Ammon's horn (tissue), 1 donor: ENCODE measurements at regions not wholly inside any gene's neighbourhood (a gene's known extent, or its start where the extent isn't known, plus 50 kb on each side); places are given as distances from the start of the nearest gene placed in this dataset.
"Not testable (repeated sequence)": the region's sequence is repeated elsewhere in the genome, so short reads cannot be mapped to it uniquely, and the experiment has no call there.

ENCODE experiments used
- DNase-seq: peaks from one replicate; pipeline ENCODE4 v3.0.0-alpha.2; 2016; ENCODE audit warnings: low spot score

DNA sequence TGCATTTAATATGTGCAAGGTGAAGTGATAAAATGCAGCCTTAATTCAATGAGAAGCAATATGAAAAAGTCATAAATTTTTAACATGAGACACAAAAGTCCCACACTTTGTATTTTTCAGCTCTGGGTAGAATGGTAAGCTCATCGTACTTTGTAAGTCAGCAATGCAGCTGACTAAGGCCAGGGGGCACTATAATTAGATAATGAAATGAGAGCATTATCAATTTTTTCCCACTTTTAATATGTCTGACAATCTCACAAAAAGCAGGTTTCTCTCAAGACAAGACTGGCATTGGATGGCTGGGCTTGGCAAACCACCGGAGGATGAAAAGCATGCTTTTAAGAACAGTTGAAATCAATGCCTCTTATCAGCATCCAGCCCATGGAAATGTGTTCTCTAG lies 162.8 kb downstream of the FAM174A start:
- no peak for DNase-seq

DNA sequence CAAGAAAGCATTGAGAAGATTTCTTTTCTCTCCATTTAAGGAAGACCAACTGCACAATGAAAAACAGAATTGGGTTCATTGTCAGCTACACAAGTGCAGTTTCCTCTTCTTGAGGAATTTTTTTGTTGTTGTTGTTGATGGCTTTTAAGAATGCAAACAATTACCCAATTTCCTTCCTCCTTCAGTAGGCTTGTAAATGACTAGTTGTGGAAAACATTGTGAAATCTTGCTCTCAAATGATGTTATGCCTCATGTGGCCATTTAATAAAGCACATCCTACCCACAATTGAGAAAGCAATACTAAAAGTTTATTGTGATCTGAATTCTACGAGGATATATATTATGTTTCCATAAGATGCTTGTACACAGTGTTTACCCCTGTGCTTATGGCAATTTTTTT lies 171.6 kb downstream of the FAM174A start:
- no peak for DNase-seq

- no peak for DNase-seq
Observed at GRCh38 chr5:100708645-100709171, 173.5 kb downstream of the FAM174A start.

DNA sequence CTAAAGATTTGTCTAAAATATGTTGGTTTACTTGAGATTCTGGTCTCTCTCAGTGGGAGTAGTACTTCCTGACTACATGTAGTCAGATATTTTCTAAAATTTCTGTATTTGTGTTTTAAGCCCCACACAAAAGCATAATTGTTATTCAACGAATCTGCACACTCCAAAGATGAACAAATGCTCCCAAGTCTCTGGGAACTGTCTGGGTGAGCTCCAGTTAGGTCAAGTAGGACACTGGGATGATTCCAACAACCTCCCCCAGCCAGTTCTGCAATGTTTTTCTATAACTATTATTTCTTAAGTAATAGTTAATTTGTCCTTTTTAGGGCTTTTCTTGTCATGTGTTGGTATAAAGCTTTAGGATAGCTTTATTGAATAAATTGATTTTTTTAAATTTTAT lies 174.6 kb downstream of the FAM174A start:
- no peak for DNase-seq

GRCh38 chr5:100714780-100715179 lies 179.6 kb downstream of the FAM174A start:
- not testable (repeated sequence) for DNase-seq

- DNase-seq, result no peak
Observed at GRCh38 chr5:100722657-100723056, 180.4 kb downstream of the ST8SIA4 start.

- DNase-seq, result no peak
Observed at GRCh38 chr5:100723229-100723628, 179.9 kb downstream of the ST8SIA4 start.

GRCh38 chr5:100726116-100726515 lies 177.0 kb downstream of the ST8SIA4 start:
- no peak for DNase-seq

- no peak for DNase-seq
Observed at GRCh38 chr5:100731768-100732167, 171.3 kb downstream of the ST8SIA4 start.

DNA sequence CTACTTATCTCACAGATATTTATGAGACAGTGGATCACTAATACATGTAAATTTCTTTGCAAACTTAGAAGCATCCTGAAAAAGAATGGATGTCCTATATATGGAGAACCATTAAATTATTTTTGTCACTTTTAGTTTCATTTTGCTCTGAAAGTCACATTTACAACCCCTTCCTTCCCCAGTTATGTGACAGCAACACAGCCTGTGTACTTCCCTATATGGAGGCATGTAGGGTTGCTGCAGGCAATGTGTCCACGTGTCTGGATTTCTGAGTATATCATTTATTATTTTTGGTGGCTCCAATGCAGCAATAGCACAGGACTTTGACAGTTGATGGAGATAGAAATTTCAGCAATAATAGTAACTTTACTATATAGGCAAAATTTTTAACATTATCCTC lies 156.4 kb downstream of the ST8SIA4 start:
- DNase-seq, result peak; percentile 11

DNA sequence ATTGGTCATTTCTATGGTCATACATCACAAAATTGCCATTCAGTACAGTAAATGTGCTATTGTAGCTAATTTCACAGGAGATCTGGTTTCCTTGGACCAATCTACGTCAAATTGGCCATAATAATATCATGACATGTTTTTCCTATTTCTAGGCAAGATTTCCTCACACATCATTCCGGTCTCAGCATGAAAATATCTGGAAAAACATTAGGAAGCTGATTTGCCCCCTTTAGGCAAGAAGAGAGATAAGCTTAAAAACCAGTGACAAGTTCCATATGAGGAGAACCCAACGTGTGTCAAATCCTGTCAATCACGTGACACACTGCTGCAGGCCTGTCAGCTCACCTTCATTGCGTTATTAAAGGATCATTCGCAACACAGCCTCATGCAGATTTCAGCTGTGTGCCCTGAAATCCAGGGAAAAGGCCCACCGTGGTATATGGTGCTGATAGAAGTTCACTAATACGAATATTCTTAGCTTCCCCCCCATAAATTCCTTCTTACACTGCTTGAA lies 153.3 kb downstream of the ST8SIA4 start:
- DNase-seq, result no peak

- DNase-seq, result no peak
Observed at GRCh38 chr5:100755435-100755834, 147.6 kb downstream of the ST8SIA4 start.
